Lower leg skin (tissue), 3 donors: ENCODE measurements at regions not wholly inside any gene's neighbourhood (a gene's known extent, or its start where the extent isn't known, plus 50 kb on each side); places are given as distances from the start of the nearest gene placed in this dataset.

Source experiments
- POLR2A ChIP-seq, 2 donors: fragments of 450-650 bp; IDR thresholded peaks; one replicate each; pipeline ENCODE4 v1.6.1; 2016 to 2017; ENCODE audit warnings: antibody characterized with exemption in 2 of 2, mild to moderate bottlenecking in 1 of 2, moderate library complexity in 1 of 2
- TF ChIP-seq, protein P1 (sequence below), 3 donors: fragments of 450-650 bp; IDR thresholded peaks; one replicate each; pipeline ENCODE4 v1.5.1; 2016; ENCODE audit warnings: antibody characterized with exemption in 3 of 3, mild to moderate bottlenecking in 3 of 3, moderate library complexity in 2 of 3

- TF ChIP-seq, protein P1, sequence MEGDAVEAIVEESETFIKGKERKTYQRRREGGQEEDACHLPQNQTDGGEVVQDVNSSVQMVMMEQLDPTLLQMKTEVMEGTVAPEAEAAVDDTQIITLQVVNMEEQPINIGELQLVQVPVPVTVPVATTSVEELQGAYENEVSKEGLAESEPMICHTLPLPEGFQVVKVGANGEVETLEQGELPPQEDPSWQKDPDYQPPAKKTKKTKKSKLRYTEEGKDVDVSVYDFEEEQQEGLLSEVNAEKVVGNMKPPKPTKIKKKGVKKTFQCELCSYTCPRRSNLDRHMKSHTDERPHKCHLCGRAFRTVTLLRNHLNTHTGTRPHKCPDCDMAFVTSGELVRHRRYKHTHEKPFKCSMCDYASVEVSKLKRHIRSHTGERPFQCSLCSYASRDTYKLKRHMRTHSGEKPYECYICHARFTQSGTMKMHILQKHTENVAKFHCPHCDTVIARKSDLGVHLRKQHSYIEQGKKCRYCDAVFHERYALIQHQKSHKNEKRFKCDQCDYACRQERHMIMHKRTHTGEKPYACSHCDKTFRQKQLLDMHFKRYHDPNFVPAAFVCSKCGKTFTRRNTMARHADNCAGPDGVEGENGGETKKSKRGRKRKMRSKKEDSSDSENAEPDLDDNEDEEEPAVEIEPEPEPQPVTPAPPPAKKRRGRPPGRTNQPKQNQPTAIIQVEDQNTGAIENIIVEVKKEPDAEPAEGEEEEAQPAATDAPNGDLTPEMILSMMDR (IDR thresholded peaks at IDR 0.05) = no peak
- TF ChIP-seq POLR2A (IDR thresholded peaks at IDR 0.05) = no peak
These were observed 245.7 kb upstream of the REG3G start for GRCh38 chr2:78779761-78780160.
